GM12874 (cell line): ENCODE measurements at regions not wholly inside any gene's neighbourhood (a gene's known extent, or its start where the extent isn't known, plus 50 kb on each side); places are given as distances from the start of the nearest gene placed in this dataset.

Source experiments
- TF ChIP-seq, protein P1 (sequence below): IDR thresholded peaks from 2 replicates; pipeline ENCODE4 v1.5.1; 2011; ENCODE audit warnings: low read depth, mild to moderate bottlenecking, control low read depth, low read length, moderate library complexity; ENCODE audit not compliant: insufficient read depth

DNA sequence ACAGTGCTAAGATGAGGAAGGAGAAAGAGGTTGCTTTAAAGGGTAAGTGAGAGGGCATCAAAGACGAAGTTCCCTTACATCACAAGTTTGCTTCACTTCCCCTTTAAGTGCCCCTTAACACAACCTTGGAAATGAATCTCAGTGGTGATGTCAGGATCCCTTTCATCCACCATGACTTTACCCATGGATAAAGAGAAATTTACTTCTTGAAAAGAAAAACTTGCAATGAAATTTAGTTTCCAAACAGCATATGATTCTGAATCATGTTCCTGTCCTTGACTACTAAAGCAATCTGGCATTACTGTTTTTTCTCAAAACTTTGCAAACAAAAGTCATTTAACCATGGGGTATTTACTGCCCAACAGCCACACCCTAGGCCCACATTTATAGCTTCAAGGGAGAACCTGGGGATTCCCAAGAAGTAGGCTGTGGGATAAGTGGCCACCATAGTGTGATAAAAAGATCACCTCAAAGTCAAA lies 135.9 kb downstream of the ITGB8 start:
- TF ChIP-seq, protein P1, sequence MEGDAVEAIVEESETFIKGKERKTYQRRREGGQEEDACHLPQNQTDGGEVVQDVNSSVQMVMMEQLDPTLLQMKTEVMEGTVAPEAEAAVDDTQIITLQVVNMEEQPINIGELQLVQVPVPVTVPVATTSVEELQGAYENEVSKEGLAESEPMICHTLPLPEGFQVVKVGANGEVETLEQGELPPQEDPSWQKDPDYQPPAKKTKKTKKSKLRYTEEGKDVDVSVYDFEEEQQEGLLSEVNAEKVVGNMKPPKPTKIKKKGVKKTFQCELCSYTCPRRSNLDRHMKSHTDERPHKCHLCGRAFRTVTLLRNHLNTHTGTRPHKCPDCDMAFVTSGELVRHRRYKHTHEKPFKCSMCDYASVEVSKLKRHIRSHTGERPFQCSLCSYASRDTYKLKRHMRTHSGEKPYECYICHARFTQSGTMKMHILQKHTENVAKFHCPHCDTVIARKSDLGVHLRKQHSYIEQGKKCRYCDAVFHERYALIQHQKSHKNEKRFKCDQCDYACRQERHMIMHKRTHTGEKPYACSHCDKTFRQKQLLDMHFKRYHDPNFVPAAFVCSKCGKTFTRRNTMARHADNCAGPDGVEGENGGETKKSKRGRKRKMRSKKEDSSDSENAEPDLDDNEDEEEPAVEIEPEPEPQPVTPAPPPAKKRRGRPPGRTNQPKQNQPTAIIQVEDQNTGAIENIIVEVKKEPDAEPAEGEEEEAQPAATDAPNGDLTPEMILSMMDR = no peak

DNA sequence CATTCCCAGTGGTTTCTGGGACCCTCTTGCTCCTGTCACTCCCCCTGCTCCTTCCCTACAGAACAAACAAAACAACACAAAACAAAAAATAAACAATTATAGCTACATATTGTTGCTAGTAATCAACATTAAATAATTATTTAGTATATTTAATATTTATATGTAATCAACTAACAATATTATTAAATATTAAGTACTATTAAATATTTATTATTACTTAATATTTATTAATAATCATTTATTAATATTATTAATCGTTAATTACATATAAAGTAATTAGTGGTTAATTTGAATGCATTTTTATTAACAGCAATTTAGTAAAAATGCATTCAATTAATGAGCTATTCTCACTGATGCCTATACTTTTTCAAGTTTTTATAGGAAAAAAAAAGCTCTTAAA lies 139.4 kb downstream of the ITGB8 start:
- TF ChIP-seq, protein P1 = no peak

DNA sequence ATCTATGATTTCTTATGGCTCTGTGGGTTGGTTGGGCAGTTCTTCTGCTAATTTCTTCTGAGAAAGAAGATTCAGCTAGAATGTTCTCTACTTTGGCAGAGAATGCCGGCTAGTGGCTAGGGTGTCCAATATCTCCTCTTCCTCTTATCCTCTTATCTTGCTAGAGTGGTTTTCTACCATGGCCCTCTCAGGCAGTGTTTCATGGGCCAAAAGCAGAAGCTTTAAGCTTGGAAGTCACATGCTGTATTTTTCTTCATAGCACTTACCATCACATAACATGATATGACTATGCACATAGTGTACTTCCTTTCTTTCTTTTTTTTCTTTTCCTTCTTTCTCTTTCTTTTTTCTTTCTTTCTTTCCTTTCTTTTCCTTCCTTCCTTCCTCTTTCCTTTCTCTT lies 140.0 kb downstream of the ITGB8 start:
- TF ChIP-seq, protein P1 = no peak

DNA sequence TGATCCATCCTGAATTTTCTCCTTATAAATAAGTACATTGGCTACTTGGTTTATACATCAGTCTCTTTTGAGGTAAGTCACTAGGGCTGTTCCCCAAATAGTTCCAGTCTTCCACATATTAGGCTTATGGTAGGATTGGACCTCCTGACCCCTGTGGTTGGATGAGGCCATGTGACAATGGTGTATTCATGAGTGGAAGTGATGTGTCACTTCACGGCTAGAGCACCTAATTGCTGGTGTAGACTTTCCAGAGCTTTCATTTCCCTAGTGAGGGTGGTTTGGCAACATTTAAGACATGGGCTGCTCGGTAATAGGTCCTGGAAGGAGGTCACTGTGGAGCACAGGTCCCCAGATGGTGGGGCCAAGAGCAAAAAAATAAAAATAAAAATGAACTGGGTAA lies 141.2 kb upstream of the ABCB5 start:
- TF ChIP-seq, protein P1 = no peak

DNA sequence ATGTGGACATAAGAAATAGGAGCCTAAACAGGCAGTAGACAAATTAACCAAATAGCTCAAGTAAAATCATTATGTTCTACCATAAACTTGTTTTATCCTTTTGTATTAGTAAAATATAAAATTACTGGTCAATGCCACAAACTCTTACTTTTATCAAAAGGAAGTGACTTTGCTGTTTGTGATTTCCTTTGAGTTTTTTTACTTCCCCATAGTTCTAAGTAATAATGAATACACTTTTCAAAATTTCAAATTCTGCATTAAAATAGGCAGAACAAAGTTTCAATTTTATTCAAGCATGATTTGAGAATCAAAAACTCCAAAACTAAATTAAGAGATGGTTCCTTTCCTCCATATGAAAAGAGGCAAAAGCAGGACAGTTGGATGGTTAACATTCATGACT lies 139.7 kb upstream of the ABCB5 start:
- TF ChIP-seq, protein P1 = no peak

DNA sequence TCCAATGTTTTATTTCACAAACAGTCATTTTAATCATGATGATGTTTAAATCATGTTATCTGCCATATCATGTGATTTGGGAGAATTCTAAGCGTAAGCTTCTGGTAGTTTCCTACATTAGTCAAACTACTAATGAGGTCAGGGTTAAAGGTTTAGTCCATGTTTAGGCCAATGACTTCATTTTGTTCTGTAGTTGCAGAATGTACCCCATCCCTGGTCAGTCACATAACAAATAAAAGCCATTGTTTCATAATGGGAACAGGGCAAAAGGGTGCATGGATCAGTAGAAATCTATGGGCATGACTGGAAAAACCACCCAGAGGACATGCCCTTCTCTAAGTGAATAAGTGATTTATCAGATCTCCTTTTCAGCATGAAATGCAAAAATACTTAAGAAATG lies 138.4 kb upstream of the ABCB5 start:
- TF ChIP-seq, protein P1 = no peak

DNA sequence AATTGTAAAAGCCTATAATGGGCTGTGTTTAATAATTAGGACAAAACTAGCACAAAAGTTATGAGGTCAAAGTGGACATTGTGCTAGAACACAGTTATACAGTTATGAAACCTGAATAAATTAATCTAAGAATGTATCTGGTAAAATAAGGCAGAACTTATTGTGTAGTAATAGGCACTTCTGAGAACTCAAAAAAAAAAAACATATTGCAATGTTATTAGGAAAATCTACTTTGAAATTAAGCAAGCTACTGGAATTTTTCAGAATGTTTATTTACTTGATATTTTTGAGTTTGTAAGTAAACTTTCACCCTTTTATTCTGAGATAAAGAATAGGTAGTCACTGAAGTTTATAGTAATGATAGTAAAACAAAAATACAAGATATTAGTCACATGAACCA lies 135.8 kb upstream of the ABCB5 start:
- TF ChIP-seq, protein P1 = no peak

DNA sequence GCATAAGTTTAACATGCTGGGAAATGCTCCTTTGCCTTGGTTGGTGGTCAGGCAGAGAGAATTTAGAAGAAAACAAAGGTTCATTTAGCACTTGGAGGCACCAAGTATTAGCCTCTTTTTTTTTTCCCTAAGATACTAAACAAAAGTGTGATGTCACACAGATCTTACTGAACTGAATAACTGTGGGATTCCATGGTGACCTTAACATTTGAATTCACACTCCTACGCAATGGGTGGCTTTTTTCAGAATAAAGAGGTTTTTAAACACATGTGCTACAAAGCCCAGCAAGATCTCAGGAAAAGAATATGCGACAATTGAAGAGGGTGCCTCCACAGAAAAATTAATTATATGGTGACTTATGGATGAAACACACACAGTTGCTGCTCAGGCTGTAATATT lies 133.4 kb upstream of the ABCB5 start:
- TF ChIP-seq, protein P1 = no peak
